ENCODE measurements at regions not wholly inside any gene's neighbourhood (a gene's known extent, or its start where the extent isn't known, plus 50 kb on each side); places are given as distances from the start of the nearest gene placed in this dataset.

- no peak overlapping the region for H3K4me3 ChIP-seq (ENCODE audit: low read length)
- H4K20me1 ChIP-seq (ENCODE audit: control insufficient read depth, insufficient read depth, low read depth, low read length), result no peaks in the 10 kb centered on the region
- no peaks in the 10 kb centered on the region for H3K79me2 ChIP-seq (ENCODE audit: control insufficient read depth, low read length)
- H3K27me3 ChIP-seq (ENCODE audit: control insufficient read depth, low read length), result no peaks in the 10 kb centered on the region
- H3K36me3 ChIP-seq (ENCODE audit: control insufficient read depth, low read length), result no peaks in the 10 kb centered on the region
- no peaks in the 10 kb centered on the region for H3K9me3 ChIP-seq (ENCODE audit: control insufficient read depth, insufficient read depth, low read length)
- H3F3A ChIP-seq (ENCODE audit: control insufficient read depth, insufficient read depth), result no peaks in the 10 kb centered on the region
- no peaks in the 10 kb centered on the region for H3K4me1 ChIP-seq (ENCODE audit: control insufficient read depth, low read length)
- no peak overlapping the region for H3K27ac ChIP-seq (ENCODE audit: low read depth, low read length)
- TF ChIP-seq CTCF (IDR thresholded peaks at IDR 0.05; ENCODE audit: low read depth, low read length, poor library complexity, severe bottlenecking) (no peak), EZH2phosphoT487 (IDR thresholded peaks at IDR 0.05; ENCODE audit: borderline replicate concordance, low read length) (no peak)
- no peaks in the 10 kb centered on the region for H3K9me2 ChIP-seq (replicated peaks; ENCODE audit: control insufficient read depth, low read length)
- no peak overlapping the region for H3K4me2 ChIP-seq (ENCODE audit: low read length)
Measured at GRCh38 chr2:120482334-120482733, 136.4 kb downstream of the INHBB start.

GRCh38 chr2:120483355-120483754, 137.4 kb downstream of the INHBB start:
- Histone ChIP-seq H3K79me2 (ENCODE audit: control insufficient read depth, low read length) (no peaks in the 10 kb centered on the region), H3K36me3 (ENCODE audit: control insufficient read depth, low read length) (no peaks in the 10 kb centered on the region), H3F3A (ENCODE audit: control insufficient read depth, insufficient read depth) (no peaks in the 10 kb centered on the region), H3K4me3 (ENCODE audit: low read length) (no peak overlapping the region), H3K9me2 (replicated peaks; ENCODE audit: control insufficient read depth, low read length) (no peaks in the 10 kb centered on the region), H3K4me2 (ENCODE audit: low read length) (no peak overlapping the region), H4K20me1 (ENCODE audit: control insufficient read depth, insufficient read depth, low read depth, low read length) (no peaks in the 10 kb centered on the region), H3K4me1 (ENCODE audit: control insufficient read depth, low read length) (no peaks in the 10 kb centered on the region), H3K27ac (ENCODE audit: low read depth, low read length) (no peak overlapping the region), H3K9me3 (ENCODE audit: control insufficient read depth, insufficient read depth, low read length) (no peaks in the 10 kb centered on the region), H3K27me3 (ENCODE audit: control insufficient read depth, low read length) (no peaks in the 10 kb centered on the region)
- TF ChIP-seq EZH2phosphoT487 (IDR thresholded peaks at IDR 0.05; ENCODE audit: borderline replicate concordance, low read length), result no peak
- no peak for TF ChIP-seq CTCF (IDR thresholded peaks at IDR 0.05; ENCODE audit: low read depth, low read length, poor library complexity, severe bottlenecking)

- Histone ChIP-seq H3K27me3 (ENCODE audit: control insufficient read depth, low read length) (no peaks in the 10 kb centered on the region), H4K20me1 (ENCODE audit: control insufficient read depth, insufficient read depth, low read depth, low read length) (no peaks in the 10 kb centered on the region), H3K79me2 (ENCODE audit: control insufficient read depth, low read length) (no peaks in the 10 kb centered on the region), H3K9me2 (replicated peaks; ENCODE audit: control insufficient read depth, low read length) (no peaks in the 10 kb centered on the region), H3K4me2 (ENCODE audit: low read length) (no peak overlapping the region), H3K36me3 (ENCODE audit: control insufficient read depth, low read length) (no peaks in the 10 kb centered on the region), H3F3A (ENCODE audit: control insufficient read depth, insufficient read depth) (no peaks in the 10 kb centered on the region), H3K9me3 (ENCODE audit: control insufficient read depth, insufficient read depth, low read length) (no peaks in the 10 kb centered on the region), H3K27ac (ENCODE audit: low read depth, low read length) (no peak overlapping the region), H3K4me3 (ENCODE audit: low read length) (no peak overlapping the region), H3K4me1 (ENCODE audit: control insufficient read depth, low read length) (no peaks in the 10 kb centered on the region)
- TF ChIP-seq CTCF (IDR thresholded peaks at IDR 0.05; ENCODE audit: low read depth, low read length, poor library complexity, severe bottlenecking) (no peak), EZH2phosphoT487 (IDR thresholded peaks at IDR 0.05; ENCODE audit: borderline replicate concordance, low read length) (no peak)
Measured at GRCh38 chr2:120485096-120485495, 139.2 kb downstream of the INHBB start.

GRCh38 chr2:120486441-120486840, 140.5 kb downstream of the INHBB start:
- no peak for TF ChIP-seq CTCF (IDR thresholded peaks at IDR 0.05; ENCODE audit: low read depth, low read length, poor library complexity, severe bottlenecking)
- no peak for TF ChIP-seq EZH2phosphoT487 (IDR thresholded peaks at IDR 0.05; ENCODE audit: borderline replicate concordance, low read length)
- Histone ChIP-seq H3K27ac (ENCODE audit: low read depth, low read length) (no peak overlapping the region), H3K9me2 (replicated peaks; ENCODE audit: control insufficient read depth, low read length) (no peaks in the 10 kb centered on the region), H3K4me2 (ENCODE audit: low read length) (no peak overlapping the region), H3K4me3 (ENCODE audit: low read length) (no peak overlapping the region), H3K27me3 (ENCODE audit: control insufficient read depth, low read length) (peaks cover 3% of the 10 kb centered on the region; the same call in 1 of the 2 replicates), H3K36me3 (ENCODE audit: control insufficient read depth, low read length) (no peaks in the 10 kb centered on the region), H3K79me2 (ENCODE audit: control insufficient read depth, low read length) (no peaks in the 10 kb centered on the region), H3F3A (ENCODE audit: control insufficient read depth, insufficient read depth) (no peaks in the 10 kb centered on the region), H4K20me1 (ENCODE audit: control insufficient read depth, insufficient read depth, low read depth, low read length) (no peaks in the 10 kb centered on the region), H3K4me1 (ENCODE audit: control insufficient read depth, low read length) (no peaks in the 10 kb centered on the region), H3K9me3 (ENCODE audit: control insufficient read depth, insufficient read depth, low read length) (no peaks in the 10 kb centered on the region)
